ENCODE measurements at regions not wholly inside any gene's neighbourhood (a gene's known extent, or its start where the extent isn't known, plus 50 kb on each side); places are given as distances from the start of the nearest gene placed in this dataset.

DNA sequence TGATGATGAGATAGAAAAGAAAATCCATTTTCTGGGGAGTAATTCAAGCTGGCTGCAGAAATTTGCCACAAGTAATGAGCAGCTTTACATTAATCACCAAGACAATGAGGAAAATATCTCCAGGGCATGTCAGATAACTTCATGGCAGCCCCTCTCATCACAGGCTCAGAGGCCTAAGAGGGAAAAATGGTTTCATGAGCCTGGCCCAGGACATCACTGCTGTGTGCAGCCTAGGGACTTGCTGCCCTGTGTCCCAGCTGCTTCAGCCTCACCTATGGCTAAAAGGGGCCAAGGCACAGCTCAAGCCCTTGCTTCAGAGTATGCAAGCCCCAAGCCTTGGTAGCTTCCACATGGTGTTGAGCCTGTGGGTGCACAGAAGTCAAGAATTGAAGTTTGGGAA lies 161.7 kb downstream of the OPA1 start:
- TF ChIP-seq, protein P1, sequence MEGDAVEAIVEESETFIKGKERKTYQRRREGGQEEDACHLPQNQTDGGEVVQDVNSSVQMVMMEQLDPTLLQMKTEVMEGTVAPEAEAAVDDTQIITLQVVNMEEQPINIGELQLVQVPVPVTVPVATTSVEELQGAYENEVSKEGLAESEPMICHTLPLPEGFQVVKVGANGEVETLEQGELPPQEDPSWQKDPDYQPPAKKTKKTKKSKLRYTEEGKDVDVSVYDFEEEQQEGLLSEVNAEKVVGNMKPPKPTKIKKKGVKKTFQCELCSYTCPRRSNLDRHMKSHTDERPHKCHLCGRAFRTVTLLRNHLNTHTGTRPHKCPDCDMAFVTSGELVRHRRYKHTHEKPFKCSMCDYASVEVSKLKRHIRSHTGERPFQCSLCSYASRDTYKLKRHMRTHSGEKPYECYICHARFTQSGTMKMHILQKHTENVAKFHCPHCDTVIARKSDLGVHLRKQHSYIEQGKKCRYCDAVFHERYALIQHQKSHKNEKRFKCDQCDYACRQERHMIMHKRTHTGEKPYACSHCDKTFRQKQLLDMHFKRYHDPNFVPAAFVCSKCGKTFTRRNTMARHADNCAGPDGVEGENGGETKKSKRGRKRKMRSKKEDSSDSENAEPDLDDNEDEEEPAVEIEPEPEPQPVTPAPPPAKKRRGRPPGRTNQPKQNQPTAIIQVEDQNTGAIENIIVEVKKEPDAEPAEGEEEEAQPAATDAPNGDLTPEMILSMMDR (IDR thresholded peaks at IDR 0.05), result no peak
- no peak for TF ChIP-seq POLR2AphosphoS5 (IDR thresholded peaks at IDR 0.05)
- TF ChIP-seq POLR2A (IDR thresholded peaks at IDR 0.05), result no peak
